A673 (cell line): ENCODE measurements at regions not wholly inside any gene's neighbourhood (a gene's known extent, or its start where the extent isn't known, plus 50 kb on each side); places are given as distances from the start of the nearest gene placed in this dataset.
"Not testable (repeated sequence)": the region's sequence is repeated elsewhere in the genome, so short reads cannot be mapped to it uniquely, and the experiment has no call there.

Experiments used
- BruUV-seq: library from RNA; stranded (reverse); fragments of 400-500 nt; replicated peaks from 2 replicates; lab custom pipeline; 2021; lab: Mats Ljungman, UMichigan
- CTCF ChIA-PET: fragments of 300-600 bp; sonication (Branson Sonifier 250); formaldehyde crosslinking; loops from one replicate; lab custom pipeline; 2022; ENCODE audit warnings: antibody characterized with exemption; lab: Charles Lee
- POLR2A ChIA-PET: fragments of 300-600 bp; sonication (Branson Sonifier 250); formaldehyde crosslinking; loops from one replicate; lab custom pipeline; 2022; ENCODE audit warnings: antibody characterized with exemption; ENCODE audit not compliant: low non-redundant PET; lab: Charles Lee
- DNase-seq: peaks from one replicate; pipeline ENCODE4 v3.0.0-alpha.2; 2015; ENCODE audit warnings: low spot score
- H3K27ac ChIP-seq: fragments of 200-600 bp; sonication (generic); 2 replicates; pipeline ENCODE4 v1.5.1; 2016; ENCODE audit warnings: mixed run types, low read depth, mild to moderate bottlenecking, mixed read lengths, antibody characterized with exemption, low read length; ENCODE audit not compliant: poor library complexity, severe bottlenecking
- H3K27me3 ChIP-seq: fragments of 200-600 bp; sonication (generic); replicated peaks from 2 replicates; pipeline ENCODE4 v1.6.1; 2017; ENCODE audit warnings: mixed run types, low read depth, mild to moderate bottlenecking, mixed read lengths, antibody characterized with exemption, low read length; ENCODE audit not compliant: insufficient read depth, poor library complexity
- H3K36me3 ChIP-seq: fragments of 200-600 bp; sonication (generic); 2 replicates; pipeline ENCODE4 v1.6.1; 2016; ENCODE audit warnings: mixed run types, mild to moderate bottlenecking, mixed read lengths, antibody characterized with exemption, low read length; ENCODE audit not compliant: insufficient read depth, poor library complexity, severe bottlenecking
- H3K4me1 ChIP-seq: fragments of 200-600 bp; sonication (generic); 2 replicates; pipeline ENCODE4 v1.6.1; 2017; ENCODE audit warnings: mixed run types, mild to moderate bottlenecking, mixed read lengths, antibody characterized with exemption, low read length; ENCODE audit not compliant: insufficient read depth, poor library complexity, severe bottlenecking
- H3K4me3 ChIP-seq: fragments of 200-600 bp; sonication (generic); 2 replicates; pipeline ENCODE4 v1.5.1; 2016; ENCODE audit warnings: low read depth, mixed run types, mild to moderate bottlenecking, mixed read lengths, low read length; ENCODE audit not compliant: poor library complexity, severe bottlenecking
- H3K9me3 ChIP-seq: fragments of 200-600 bp; sonication (generic); 2 replicates; pipeline ENCODE4 v1.6.1; 2016; ENCODE audit warnings: mixed run types, low read depth, mild to moderate bottlenecking, mixed read lengths, antibody characterized with exemption, low read length; ENCODE audit not compliant: poor library complexity, severe bottlenecking
- CTCF ChIP-seq: fragments of 300-800, 200-600 bp; sonication (generic); conservative IDR thresholded peaks from 2 replicates; pipeline ENCODE4 v1.5.1; 2017; ENCODE audit warnings: low read depth, mild to moderate bottlenecking, antibody characterized with exemption, low read length, moderate library complexity, mixed read lengths
- EZH2 ChIP-seq: fragments of 200-600 bp; sonication (generic); IDR thresholded peaks from 2 replicates; pipeline ENCODE4 v1.6.1; 2017; ENCODE audit warnings: borderline replicate concordance, low read depth, mild to moderate bottlenecking, mixed read lengths, antibody characterized with exemption, low read length; ENCODE audit not compliant: poor library complexity, severe bottlenecking
- intact Hi-C: fragments of 100-400 bp; cut with micrococcal nuclease; formaldehyde crosslinking; loops from one replicate; pipeline ENCODE4 v1.10.0; 2022; ENCODE audit not compliant: unreplicated experiment

- no TSS peak for BruUV-seq
Measured at GRCh38 chr1:30160999-30161689, 562.2 kb downstream of the MATN1 start.

GRCh38 chr1:30159015-30159414 is 564.4 kb downstream of the MATN1 start:
- BruUV-seq = no TSS peak
- TF ChIP-seq EZH2 (no peak), CTCF (no peak)
- intact Hi-C loops = no loop called here
- peaks cover 13% of the 10 kb centered on the region for H3K4me1 ChIP-seq
- no peaks in the 10 kb centered on the region for H3K27me3 ChIP-seq
- H3K36me3 ChIP-seq = no peaks in the 10 kb centered on the region
- DNase-seq = no peak
- no peaks in the 10 kb centered on the region for H3K9me3 ChIP-seq
- H3K27ac ChIP-seq = no peak overlapping the region
- ChIA-PET POLR2A (no interaction called here), CTCF (interaction anchor here (1.6 kb wide), 1 partner anchor 48 kb away, joined by 5 read pairs; no protein-coding TSS in a partner anchor)
- no peak overlapping the region for H3K4me3 ChIP-seq

More at GRCh38 chr1:30160999-30161689, 562.2 kb downstream of the MATN1 start:
- Histone ChIP-seq H3K27me3 (no peaks in the 10 kb centered on the region), H3K4me3 (no peak overlapping the region), H3K4me1 (peaks cover 13% of the 10 kb centered on the region), H3K27ac (no peak overlapping the region), H3K36me3 (no peaks in the 10 kb centered on the region), H3K9me3 (no peaks in the 10 kb centered on the region)
- TF ChIP-seq EZH2 (no peak), CTCF (no peak)
- ChIA-PET CTCF (no interaction called here), POLR2A (no interaction called here)
- intact Hi-C loops = no loop called here
- DNase-seq = no peak

GRCh38 chr1:30155698-30156097 is 567.7 kb downstream of the MATN1 start:
- H3K27ac ChIP-seq, DNase-seq, BruUV-seq, H3K36me3 ChIP-seq, H3K4me3 ChIP-seq, H3K9me3 ChIP-seq, H3K27me3 ChIP-seq, CTCF ChIA-PET, intact Hi-C loops, POLR2A ChIA-PET: not testable (repeated sequence)
- H3K4me1 ChIP-seq = peaks cover 13% of the 10 kb centered on the region

DNA sequence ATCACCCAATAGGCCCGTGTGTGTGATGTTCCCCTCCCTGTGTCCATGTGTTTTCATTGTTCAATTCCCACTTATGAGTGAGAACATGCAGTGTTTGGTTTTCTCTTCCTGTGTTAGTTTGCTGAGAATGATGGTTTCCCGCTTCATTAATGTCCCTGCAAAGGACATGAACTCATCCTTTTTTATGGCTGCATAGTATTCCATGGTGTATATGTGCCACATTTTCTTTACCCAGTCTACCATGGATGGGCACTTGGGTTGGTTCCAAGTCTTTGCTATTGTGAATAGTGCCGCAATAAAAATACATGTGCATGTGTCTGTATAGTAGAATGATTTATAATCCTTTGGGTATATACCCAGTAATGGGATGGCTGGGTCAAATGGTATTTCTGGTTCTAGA is 568.1 kb downstream of the MATN1 start:
- H3K36me3 ChIP-seq, POLR2A ChIA-PET, intact Hi-C loops, H3K9me3 ChIP-seq, DNase-seq, H3K27ac ChIP-seq, BruUV-seq, CTCF ChIA-PET, H3K4me3 ChIP-seq, H3K27me3 ChIP-seq: not testable (repeated sequence)
- H3K4me1 ChIP-seq = peaks cover 13% of the 10 kb centered on the region
